ENCODE measurements at regions not wholly inside any gene's neighbourhood (a gene's known extent, or its start where the extent isn't known, plus 50 kb on each side); places are given as distances from the start of the nearest gene placed in this dataset.

DNA sequence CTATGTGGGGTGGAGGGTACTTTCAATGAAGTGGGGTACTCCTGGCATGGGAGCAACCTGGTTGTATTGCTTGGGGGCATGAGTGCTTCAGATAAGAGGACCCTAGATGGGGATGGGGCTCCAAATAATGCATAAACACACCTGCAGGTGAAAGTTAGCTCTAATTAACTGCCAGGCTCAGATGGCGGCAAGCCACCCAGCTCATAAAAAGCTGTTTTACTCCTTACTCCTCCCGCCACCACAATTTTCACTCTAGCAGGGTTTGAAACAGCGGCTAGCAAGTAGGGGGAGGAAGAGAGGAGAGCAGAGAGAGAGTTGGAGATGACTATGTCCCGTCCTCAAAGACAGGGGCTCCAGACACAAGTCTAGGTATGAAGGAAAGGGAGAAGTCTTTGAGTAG lies 117.7 kb upstream of the WSCD1 start:
- no peak overlapping the region for H3K4me2 ChIP-seq
- no TSS peak for BruUV-seq (replicated peaks)
- H3K27me3 ChIP-seq (ENCODE audit: insufficient read depth, low read depth): peaks cover 81% of the 10 kb centered on the region
- intact Hi-C loops (cut with micrococcal nuclease; ENCODE audit: unreplicated experiment): no loop called here
- TF ChIP-seq EZH2 (IDR thresholded peaks at IDR 0.05; ENCODE audit: low read depth): no peak
- TF ChIP-seq, protein P1, sequence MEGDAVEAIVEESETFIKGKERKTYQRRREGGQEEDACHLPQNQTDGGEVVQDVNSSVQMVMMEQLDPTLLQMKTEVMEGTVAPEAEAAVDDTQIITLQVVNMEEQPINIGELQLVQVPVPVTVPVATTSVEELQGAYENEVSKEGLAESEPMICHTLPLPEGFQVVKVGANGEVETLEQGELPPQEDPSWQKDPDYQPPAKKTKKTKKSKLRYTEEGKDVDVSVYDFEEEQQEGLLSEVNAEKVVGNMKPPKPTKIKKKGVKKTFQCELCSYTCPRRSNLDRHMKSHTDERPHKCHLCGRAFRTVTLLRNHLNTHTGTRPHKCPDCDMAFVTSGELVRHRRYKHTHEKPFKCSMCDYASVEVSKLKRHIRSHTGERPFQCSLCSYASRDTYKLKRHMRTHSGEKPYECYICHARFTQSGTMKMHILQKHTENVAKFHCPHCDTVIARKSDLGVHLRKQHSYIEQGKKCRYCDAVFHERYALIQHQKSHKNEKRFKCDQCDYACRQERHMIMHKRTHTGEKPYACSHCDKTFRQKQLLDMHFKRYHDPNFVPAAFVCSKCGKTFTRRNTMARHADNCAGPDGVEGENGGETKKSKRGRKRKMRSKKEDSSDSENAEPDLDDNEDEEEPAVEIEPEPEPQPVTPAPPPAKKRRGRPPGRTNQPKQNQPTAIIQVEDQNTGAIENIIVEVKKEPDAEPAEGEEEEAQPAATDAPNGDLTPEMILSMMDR (conservative IDR thresholded peaks at IDR 0.05): no peak
- ChIA-PET CTCF (no interaction called here), POLR2A (ENCODE audit: unreplicated experiment) (no interaction called here)
- no peaks in the 10 kb centered on the region for H3K4me1 ChIP-seq (replicated peaks; ENCODE audit: insufficient read depth)
- H3K9me2 ChIP-seq (ENCODE audit: insufficient read depth): no peaks in the 10 kb centered on the region
- no peak overlapping the region for H3K4me3 ChIP-seq
- no peak overlapping the region for H2AFZ ChIP-seq
- H3K27ac ChIP-seq: no peak overlapping the region
- no peak for DNase-seq
- no peaks in the 10 kb centered on the region for H3K36me3 ChIP-seq (ENCODE audit: low read depth)
- H3K79me2 ChIP-seq (ENCODE audit: low read depth): no peaks in the 10 kb centered on the region
- H3K9me3 ChIP-seq (ENCODE audit: insufficient read depth, low read depth): no peaks in the 10 kb centered on the region
- no peaks in the 10 kb centered on the region for H3F3A ChIP-seq (ENCODE audit: insufficient read depth, low read depth)
- H4K20me1 ChIP-seq (ENCODE audit: insufficient read depth): peaks cover 4% of the 10 kb centered on the region; the same call in 1 of the 2 replicates

DNA sequence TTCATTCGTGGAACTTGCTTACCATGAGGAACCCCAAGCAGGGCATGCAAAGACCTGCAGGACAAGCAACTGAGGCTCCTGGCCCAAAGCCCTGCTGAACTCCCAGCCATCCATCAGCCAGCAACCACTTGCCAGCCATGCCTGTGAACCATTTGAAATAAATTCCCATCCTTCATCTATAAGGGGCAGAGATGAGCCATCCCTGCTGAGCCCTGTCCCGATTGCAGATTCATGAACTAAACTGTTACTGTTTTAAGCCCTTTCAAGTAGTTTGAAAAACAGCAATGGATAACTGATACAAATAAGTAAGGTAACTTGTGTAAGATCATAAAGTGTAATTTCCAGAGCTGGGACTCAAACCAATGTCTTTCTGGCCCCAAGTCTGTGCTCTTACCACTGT lies 114.4 kb upstream of the WSCD1 start:
- no peak overlapping the region for H2AFZ ChIP-seq
- no peaks in the 10 kb centered on the region for H3K79me2 ChIP-seq (ENCODE audit: low read depth)
- H3K27me3 ChIP-seq (ENCODE audit: insufficient read depth, low read depth): peaks cover 71% of the 10 kb centered on the region
- no peak overlapping the region for H3K4me3 ChIP-seq
- no peaks in the 10 kb centered on the region for H3K9me3 ChIP-seq (ENCODE audit: insufficient read depth, low read depth)
- BruUV-seq (replicated peaks): no TSS peak
- intact Hi-C loops (cut with micrococcal nuclease; ENCODE audit: unreplicated experiment): no loop called here
- ChIA-PET CTCF (no interaction called here), POLR2A (ENCODE audit: unreplicated experiment) (no interaction called here)
- no peak for TF ChIP-seq EZH2 (IDR thresholded peaks at IDR 0.05; ENCODE audit: low read depth)
- TF ChIP-seq, protein P1 (conservative IDR thresholded peaks at IDR 0.05): no peak
- no peaks in the 10 kb centered on the region for H3K9me2 ChIP-seq (ENCODE audit: insufficient read depth)
- H3K4me2 ChIP-seq: no peak overlapping the region
- no peaks in the 10 kb centered on the region for H3F3A ChIP-seq (ENCODE audit: insufficient read depth, low read depth)
- H4K20me1 ChIP-seq (ENCODE audit: insufficient read depth): no peaks in the 10 kb centered on the region
- no peaks in the 10 kb centered on the region for H3K36me3 ChIP-seq (ENCODE audit: low read depth)
- DNase-seq: no peak
- no peaks in the 10 kb centered on the region for H3K4me1 ChIP-seq (replicated peaks; ENCODE audit: insufficient read depth)
- H3K27ac ChIP-seq: no peak overlapping the region

DNA sequence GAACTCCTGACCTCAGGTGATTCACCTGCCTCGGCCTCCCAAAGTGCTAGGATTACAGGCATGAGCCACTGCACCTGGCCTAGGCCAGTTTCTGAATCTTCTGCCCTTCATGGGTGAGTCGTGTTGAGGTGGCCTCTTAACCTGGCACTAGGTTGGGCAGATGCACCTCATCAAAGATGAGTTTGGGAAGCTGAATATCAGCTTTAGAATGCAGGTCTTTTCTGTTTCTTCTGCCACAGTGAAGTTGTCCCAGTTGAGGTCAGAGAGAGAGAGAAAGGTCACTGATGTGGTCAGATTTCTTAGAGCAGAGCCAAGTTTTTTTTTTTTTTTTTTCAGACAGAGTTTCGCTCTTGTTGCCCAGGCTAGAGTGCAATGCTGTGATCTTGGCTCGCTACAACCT lies 111.3 kb upstream of the WSCD1 start:
- CTCF ChIA-PET: no interaction called here
- H3K27ac ChIP-seq: no peak overlapping the region
- no peaks in the 10 kb centered on the region; the same call in 1 of the 2 replicates for H3K9me3 ChIP-seq (ENCODE audit: insufficient read depth, low read depth)
- no TSS peak for BruUV-seq (replicated peaks)
- H3K27me3 ChIP-seq (ENCODE audit: insufficient read depth, low read depth): peaks cover 65% of the 10 kb centered on the region
- no peak for DNase-seq
- no peaks in the 10 kb centered on the region for H4K20me1 ChIP-seq (ENCODE audit: insufficient read depth)
- no peak for TF ChIP-seq EZH2 (IDR thresholded peaks at IDR 0.05; ENCODE audit: low read depth)
- TF ChIP-seq, protein P1 (conservative IDR thresholded peaks at IDR 0.05): no peak
- H2AFZ ChIP-seq: no peak overlapping the region
- no peaks in the 10 kb centered on the region for H3K79me2 ChIP-seq (ENCODE audit: low read depth)
- H3K4me2 ChIP-seq: no peak overlapping the region
- H3K4me1 ChIP-seq (replicated peaks; ENCODE audit: insufficient read depth): no peaks in the 10 kb centered on the region
- H3F3A ChIP-seq (ENCODE audit: insufficient read depth, low read depth): no peaks in the 10 kb centered on the region
- POLR2A ChIA-PET (ENCODE audit: unreplicated experiment): no interaction called here
- no peaks in the 10 kb centered on the region for H3K36me3 ChIP-seq (ENCODE audit: low read depth)
- H3K9me2 ChIP-seq (ENCODE audit: insufficient read depth): no peaks in the 10 kb centered on the region
- intact Hi-C loops (cut with micrococcal nuclease; ENCODE audit: unreplicated experiment): no loop called here
- no peak overlapping the region for H3K4me3 ChIP-seq
